Mesodermal cell (in vitro differentiated cells): ENCODE measurements at regions not wholly inside any gene's neighbourhood (a gene's known extent, or its start where the extent isn't known, plus 50 kb on each side); places are given as distances from the start of the nearest gene placed in this dataset.

Source experiments
- H3K27ac ChIP-seq: 2 replicates; pipeline ENCODE4 v1.7.0; 2013; ENCODE audit warnings: mild to moderate bottlenecking, low read depth, low read length, moderate library complexity; ENCODE audit not compliant: severe bottlenecking
- H3K36me3 ChIP-seq: 2 replicates; pipeline ENCODE4 v1.7.1; 2013; ENCODE audit warnings: mild to moderate bottlenecking, low read length, moderate library complexity; ENCODE audit not compliant: control insufficient read depth, insufficient read depth
- H3K4me1 ChIP-seq: one replicate; pipeline ENCODE4 v1.7.1; 2013; ENCODE audit warnings: mild to moderate bottlenecking, low read length; ENCODE audit not compliant: insufficient read depth, control insufficient read depth, poor library complexity, severe bottlenecking
- H3K4me3 ChIP-seq: 2 replicates; pipeline ENCODE4 v1.7.0; 2013; ENCODE audit warnings: low read length, control low read depth, mild to moderate bottlenecking; ENCODE audit not compliant: insufficient read depth, poor library complexity, severe bottlenecking; ENCODE audit errors: extremely low read depth
- H3K9me3 ChIP-seq: 2 replicates; pipeline ENCODE4 v1.7.1; 2013; ENCODE audit warnings: mild to moderate bottlenecking, low read length, moderate library complexity; ENCODE audit not compliant: control insufficient read depth
- WGBS, 2 experiments: methylation state at CpG; one replicate each; pipeline ENCODE4 v1.1.5; 2013; ENCODE audit warnings: missing lambda C conversion rate in 2 of 2; ENCODE audit not compliant: insufficient coverage in 2 of 2; 5-methylcytosine and 5-hydroxymethylcytosine counted together

DNA sequence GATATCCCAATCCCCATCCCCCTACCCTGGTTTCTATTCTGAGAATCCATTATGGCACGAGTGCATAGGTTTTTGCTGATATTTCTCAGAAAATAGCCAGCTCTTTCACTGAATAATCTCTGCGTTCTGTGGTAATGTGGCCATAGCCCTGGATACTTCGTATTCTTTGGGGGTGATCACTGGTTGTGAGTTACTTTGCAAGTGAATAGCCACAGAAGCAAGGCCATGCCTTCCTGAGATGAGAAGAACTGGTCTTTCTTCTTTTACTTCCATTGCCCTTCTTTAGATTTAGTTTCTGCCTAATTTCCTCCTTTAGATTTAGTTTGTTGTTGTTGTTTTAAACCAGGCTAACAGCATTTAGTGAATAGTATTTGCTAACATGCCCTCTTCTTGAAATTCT, 323.4 kb downstream of the CDC14C start:
- Histone ChIP-seq H3K4me3 (no peak overlapping the region), H3K27ac (no peak overlapping the region), H3K4me1 (no peaks in the 10 kb centered on the region), H3K9me3 (no peaks in the 10 kb centered on the region), H3K36me3 (no peaks in the 10 kb centered on the region)
- WGBS, 2 experiments, result 79 to 100% methylated on average over 1 to 2 of the region's 3 CpGs

DNA sequence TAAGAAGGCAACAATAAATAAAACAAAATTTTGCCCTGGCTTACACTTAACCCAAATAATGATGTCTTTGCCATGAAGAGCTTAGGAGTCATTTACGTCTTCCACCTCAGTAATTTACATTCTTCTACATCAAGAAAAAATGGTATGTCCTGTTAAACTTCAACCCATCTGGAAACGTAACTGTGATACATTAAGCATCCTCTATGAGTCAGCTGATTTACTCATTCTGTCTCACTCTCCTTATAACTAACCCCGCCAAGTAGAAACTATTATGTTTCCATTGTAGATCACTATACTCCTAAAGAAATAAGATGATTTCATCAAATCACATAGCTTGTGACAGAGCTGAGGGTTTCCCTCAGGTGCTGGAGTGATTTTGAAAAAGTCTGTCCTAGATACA, 330.7 kb downstream of the CDC14C start:
- H3K4me1 ChIP-seq, result no peaks in the 10 kb centered on the region
- H3K36me3 ChIP-seq, result no peaks in the 10 kb centered on the region
- H3K9me3 ChIP-seq, result no peaks in the 10 kb centered on the region
- 79 to 85% methylated on average over 2 of the region's 3 CpGs for WGBS, 2 experiments
- H3K4me3 ChIP-seq, result no peak overlapping the region
- no peak overlapping the region for H3K27ac ChIP-seq

DNA sequence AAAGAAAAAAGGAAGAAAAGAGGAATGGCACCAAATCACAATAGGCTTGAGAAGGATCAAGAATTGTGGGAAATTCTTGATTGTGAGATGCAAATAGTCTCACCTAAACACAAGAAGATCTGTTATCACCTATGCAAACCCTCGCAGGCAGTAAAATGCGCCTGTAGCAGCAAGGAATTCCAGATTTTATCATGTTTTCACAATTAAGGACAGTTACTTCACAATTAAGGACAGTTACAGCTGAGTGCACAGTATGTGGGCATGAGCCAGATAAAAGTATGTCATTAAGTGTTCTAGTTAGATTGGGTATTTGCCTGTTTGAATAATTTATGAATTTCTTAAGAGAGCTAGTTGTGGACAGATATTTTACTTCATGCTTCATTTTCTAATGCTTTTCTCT, 336.2 kb downstream of the CDC14C start:
- no peaks in the 10 kb centered on the region for H3K36me3 ChIP-seq
- no peak overlapping the region for H3K4me3 ChIP-seq
- 73 to 80% methylated on average over 1 to 2 of the region's 2 CpGs for WGBS, 2 experiments
- H3K27ac ChIP-seq, result no peak overlapping the region
- H3K4me1 ChIP-seq, result no peaks in the 10 kb centered on the region
- H3K9me3 ChIP-seq, result no peaks in the 10 kb centered on the region

DNA sequence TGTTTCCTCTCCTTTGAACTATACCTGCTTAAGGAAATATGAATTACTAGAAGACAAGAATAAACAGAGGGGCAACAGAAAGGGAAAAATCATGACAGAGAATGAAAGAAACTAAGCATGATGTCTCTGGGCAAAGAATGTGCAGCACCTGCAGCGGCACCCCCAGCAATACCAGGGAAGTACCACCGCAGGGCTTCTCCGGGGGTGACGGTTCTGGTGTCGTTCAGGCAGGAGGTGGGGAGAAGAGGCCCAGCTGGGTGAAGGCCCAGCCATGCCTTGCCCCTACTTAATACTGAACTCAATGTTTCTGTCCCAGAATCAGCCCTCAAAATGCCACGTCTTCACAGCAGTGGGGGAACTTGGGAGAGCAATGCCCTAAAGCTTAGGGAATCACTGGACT, 337.6 kb downstream of the CDC14C start:
- Histone ChIP-seq H3K27ac (no peak overlapping the region), H3K4me3 (no peak overlapping the region), H3K9me3 (no peaks in the 10 kb centered on the region), H3K36me3 (no peaks in the 10 kb centered on the region), H3K4me1 (no peaks in the 10 kb centered on the region)
- WGBS, 2 experiments, result 95 to 100% methylated on average over 2 to 4 of the region's 6 CpGs

DNA sequence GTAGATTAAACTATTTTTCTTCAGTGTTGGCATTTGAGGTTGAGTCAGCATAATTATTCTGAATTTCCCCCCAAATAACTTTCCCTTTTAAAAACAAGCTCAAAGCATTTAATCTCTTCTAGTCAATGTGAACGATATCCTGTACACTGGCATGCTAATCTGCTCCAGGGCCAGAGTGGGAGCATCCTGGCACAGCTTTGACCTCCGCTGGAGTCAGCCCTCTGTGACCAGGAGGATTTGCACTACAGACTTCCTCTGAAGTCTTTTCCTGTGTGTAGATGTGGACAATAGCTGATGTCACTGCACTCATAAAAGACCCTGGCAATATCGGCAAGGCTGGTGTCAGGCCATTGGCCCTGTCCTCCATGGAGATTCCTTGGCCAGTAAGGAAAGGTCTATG, 340.2 kb downstream of the CDC14C start:
- Histone ChIP-seq H3K36me3 (no peaks in the 10 kb centered on the region), H3K4me3 (no peak overlapping the region), H3K9me3 (no peaks in the 10 kb centered on the region), H3K4me1 (no peaks in the 10 kb centered on the region), H3K27ac (no peak overlapping the region)
- WGBS, 2 experiments, result 83 to 100% methylated on average over 1 to 3 of the region's 3 CpGs

DNA sequence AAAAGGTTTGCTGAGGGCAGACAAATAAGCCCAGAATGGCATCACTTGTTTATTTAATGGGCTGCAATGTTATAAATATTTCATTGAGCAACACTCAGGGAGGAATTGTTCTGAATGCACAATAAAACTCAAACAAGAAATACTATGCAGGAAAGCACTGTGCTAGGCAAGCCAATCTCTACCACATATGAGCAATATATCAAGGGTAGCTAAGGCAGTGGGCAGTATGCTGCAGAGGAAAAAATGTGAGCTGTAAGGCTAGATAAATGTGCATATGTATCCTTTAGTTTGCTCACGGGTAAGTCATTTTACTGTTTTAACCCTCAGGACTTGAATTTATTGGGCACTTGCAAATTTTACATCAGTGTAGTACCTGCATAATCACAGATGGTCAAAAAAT, 349.6 kb downstream of the CDC14C start:
- Histone ChIP-seq H3K4me3 (no peak overlapping the region), H3K9me3 (no peaks in the 10 kb centered on the region), H3K27ac (no peak overlapping the region), H3K4me1 (no peaks in the 10 kb centered on the region), H3K36me3 (no peaks in the 10 kb centered on the region)
- WGBS, 2 experiments, result 100% methylated on average over 1 of the region's 1 CpG

DNA sequence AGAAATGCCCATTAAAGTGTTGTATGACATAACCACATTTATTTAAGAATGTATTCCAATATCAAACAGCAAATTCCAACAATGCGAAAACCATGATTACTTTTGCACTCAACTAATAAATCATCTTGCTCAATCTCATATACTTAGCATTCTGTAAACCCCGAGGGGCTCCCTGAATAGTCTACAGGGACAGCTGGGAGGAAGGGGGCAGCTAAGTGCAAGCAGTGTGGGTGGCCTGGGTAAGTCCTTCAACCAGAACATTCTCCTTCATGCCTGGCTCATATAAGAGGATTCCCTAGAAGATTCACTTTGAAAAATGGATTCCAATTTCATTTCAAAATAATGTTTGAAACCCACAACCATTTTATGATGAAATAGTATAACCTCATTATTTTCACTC, 355.5 kb downstream of the CDC14C start:
- Histone ChIP-seq H3K36me3 (no peaks in the 10 kb centered on the region), H3K4me3 (no peak overlapping the region), H3K9me3 (no peaks in the 10 kb centered on the region), H3K27ac (no peak overlapping the region), H3K4me1 (no peaks in the 10 kb centered on the region)
- no CpG with 5 or more reads among the region's 2 CpGs for WGBS, 2 experiments

DNA sequence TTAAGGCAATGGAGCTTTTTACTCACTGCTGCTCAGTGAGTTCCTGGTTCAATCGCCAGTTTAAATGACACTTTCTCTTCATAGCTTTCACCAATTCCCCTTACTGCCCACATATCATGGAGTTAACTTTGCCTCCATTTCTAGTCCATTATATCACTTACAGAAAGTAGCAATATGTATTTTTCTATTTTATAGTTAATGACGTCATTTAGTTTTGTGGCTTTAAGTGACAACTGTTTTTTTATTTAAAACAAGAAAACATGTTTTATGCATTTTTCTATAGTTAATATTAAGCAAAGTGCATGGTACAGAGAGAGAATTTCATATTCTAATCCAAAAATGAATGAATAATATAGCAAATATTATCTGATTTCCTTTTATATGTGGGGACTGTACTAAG, 363.3 kb downstream of the CDC14C start:
- Histone ChIP-seq H3K4me1 (no peaks in the 10 kb centered on the region), H3K9me3 (no peaks in the 10 kb centered on the region), H3K36me3 (no peaks in the 10 kb centered on the region), H3K27ac (no peak overlapping the region), H3K4me3 (no peak overlapping the region)
- 90% methylated on average over 1 of the region's 2 CpGs; no CpG with 5 or more reads in 1 of the 2 experiments for whole genome bisulfite sequencing, 2 experiments

DNA sequence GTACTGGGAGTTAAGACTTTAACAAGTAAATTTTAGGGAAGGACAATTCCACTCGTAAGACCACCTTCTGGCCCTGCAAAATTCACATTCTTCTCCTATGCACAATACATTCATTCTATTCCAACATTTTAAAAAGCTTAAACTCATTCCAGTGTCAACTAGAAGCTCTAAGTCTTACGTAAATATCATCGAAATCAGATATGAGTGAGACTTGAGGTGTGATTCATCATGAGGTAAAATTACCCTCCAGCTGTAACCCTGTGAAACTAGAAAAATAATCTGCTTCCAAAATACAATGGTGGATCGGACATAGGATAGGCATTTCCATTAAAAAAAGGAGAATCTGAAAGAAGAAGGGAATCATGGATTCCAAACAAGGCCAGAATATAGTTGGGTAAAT, 370.3 kb downstream of the CDC14C start:
- Histone ChIP-seq H3K27ac (peak overlapping the region; percentile 33), H3K36me3 (no peaks in the 10 kb centered on the region), H3K4me1 (peaks cover 4% of the 10 kb centered on the region), H3K4me3 (no peak overlapping the region), H3K9me3 (no peaks in the 10 kb centered on the region)
- 67 to 80% methylated on average over 1 of the region's 4 CpGs for WGBS, 2 experiments

DNA sequence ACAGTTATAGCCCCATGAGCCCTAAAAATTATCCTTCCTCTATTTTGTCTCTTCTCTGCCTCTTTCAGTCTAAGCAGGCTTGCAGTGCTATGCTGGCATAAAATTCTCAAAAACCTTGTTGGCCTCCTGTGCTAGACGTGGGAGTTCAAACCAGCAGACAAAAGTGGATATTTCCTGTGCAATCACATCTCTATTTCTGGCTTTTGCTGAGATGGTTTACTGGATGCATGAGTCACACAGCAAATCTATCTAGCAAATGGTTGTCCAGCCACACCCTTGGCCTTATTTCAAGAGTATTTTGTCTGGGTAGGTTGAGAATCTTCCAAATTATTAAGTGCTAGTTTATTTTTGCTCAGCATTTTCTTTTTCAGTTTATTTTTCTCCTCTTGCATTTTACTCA, 370.8 kb downstream of the CDC14C start:
- WGBS, 2 experiments, result 57 to 80% methylated on average over 1 of the region's 1 CpG
- H3K4me1 ChIP-seq, result peaks cover 4% of the 10 kb centered on the region
- H3K36me3 ChIP-seq, result no peaks in the 10 kb centered on the region
- peak overlapping the region; percentile 33 for H3K27ac ChIP-seq
- H3K9me3 ChIP-seq, result no peaks in the 10 kb centered on the region
- H3K4me3 ChIP-seq, result no peak overlapping the region

DNA sequence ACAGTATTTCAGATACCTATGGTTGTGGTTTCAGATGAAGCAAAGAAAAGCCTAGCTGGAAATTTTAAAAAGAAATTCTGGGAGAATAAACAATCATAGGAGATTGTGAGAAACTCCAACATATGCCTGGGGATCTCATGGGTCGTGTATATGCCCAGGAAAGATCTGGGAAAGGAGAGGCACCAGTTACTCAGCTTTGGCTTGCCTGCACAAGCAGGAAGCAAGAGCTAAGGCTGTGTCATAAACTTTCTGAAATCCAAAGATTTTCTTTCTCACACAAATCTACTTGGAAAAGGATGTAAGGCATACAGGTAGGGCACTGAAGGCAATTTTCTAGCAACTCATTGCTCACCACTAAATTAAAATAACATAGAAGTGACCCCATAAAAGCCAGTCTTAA, 373.6 kb downstream of the CDC14C start:
- H3K36me3 ChIP-seq, result no peaks in the 10 kb centered on the region
- WGBS, 2 experiments, result 73 to 80% methylated on average over 1 of the region's 1 CpG
- H3K4me1 ChIP-seq, result peaks cover 4% of the 10 kb centered on the region
- no peak overlapping the region for H3K4me3 ChIP-seq
- H3K27ac ChIP-seq, result no peak overlapping the region
- no peaks in the 10 kb centered on the region for H3K9me3 ChIP-seq

DNA sequence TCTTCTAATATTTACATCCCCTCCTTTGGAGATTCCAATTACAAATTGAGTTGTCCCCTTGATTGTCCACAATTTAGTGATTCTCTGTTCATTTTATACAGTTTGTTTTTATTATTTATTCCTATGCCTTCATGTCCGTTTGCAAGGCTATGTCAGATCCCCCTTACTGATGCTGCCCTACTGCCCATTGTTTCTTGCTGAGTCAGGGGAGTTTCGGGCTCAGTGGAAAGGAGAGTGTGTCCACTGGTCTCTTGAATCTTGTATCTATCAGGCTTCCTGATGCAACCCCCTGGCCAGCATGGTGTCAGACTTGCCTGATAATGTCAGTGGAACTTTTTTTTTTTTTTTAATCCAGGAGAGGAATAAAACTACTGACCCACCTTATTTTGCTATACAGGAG, 384.4 kb downstream of the CDC14C start:
- H3K9me3 ChIP-seq, result no peaks in the 10 kb centered on the region
- no peaks in the 10 kb centered on the region for H3K4me1 ChIP-seq
- H3K4me3 ChIP-seq, result no peak overlapping the region
- no peak overlapping the region for H3K27ac ChIP-seq
- no peaks in the 10 kb centered on the region for H3K36me3 ChIP-seq
- 100% methylated on average over 1 of the region's 2 CpGs for WGBS, 2 experiments
